CD4-positive, alpha-beta T cell treated with Interleukin-4 for 1 hour (primary cell): ENCODE measurements at regions not wholly inside any gene's neighbourhood (a gene's known extent, or its start where the extent isn't known, plus 50 kb on each side); places are given as distances from the start of the nearest gene placed in this dataset.
"Not testable (repeated sequence)": the region's sequence is repeated elsewhere in the genome, so short reads cannot be mapped to it uniquely, and the experiment has no call there.

ENCODE experiments used
- DNase-seq, 2 donors: peaks; one replicate each; pipeline ENCODE4 v3.0.0-alpha.2; 2020 to 2022

DNA sequence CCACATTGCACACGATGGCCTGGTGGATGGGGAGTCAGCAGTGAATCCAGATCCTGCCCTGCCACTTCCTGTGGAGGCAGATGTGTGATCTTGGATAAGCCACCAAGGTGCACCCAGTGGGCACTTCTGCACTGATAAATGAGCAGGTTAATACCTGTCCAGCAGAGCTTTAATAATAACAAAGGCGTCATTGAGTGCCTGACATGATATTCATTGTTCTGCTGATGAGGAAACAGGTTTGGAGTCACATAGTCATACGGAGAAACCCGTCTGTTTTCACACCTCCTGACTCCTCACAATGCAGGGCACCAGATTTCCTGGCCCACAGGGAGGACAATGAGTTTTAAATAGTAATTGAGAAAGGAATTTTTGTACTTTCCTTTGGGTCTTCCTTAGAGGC, 324.6 kb upstream of the CDH5 start:
- DNase-seq: no peak

DNA sequence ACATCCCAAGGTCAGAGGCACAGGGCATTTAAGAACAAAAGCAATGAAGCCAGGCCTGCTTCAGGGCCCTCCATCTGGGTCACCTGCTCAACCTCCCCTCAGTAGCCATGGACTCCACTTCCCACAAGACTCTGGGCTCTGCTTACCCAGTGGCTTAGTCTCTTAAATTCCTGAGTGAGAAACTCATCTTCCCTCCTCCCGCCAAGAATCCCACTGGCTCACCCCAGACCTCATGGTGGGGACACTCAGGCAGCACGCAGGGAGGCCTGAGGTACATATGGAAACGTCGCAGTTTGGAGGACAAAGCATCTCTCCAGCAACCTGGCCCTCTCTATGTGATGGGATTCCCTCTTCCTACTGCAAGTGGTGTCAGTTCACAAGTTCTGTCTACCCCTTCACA, 326.7 kb upstream of the CDH5 start:
- DNase-seq: no peak

DNA sequence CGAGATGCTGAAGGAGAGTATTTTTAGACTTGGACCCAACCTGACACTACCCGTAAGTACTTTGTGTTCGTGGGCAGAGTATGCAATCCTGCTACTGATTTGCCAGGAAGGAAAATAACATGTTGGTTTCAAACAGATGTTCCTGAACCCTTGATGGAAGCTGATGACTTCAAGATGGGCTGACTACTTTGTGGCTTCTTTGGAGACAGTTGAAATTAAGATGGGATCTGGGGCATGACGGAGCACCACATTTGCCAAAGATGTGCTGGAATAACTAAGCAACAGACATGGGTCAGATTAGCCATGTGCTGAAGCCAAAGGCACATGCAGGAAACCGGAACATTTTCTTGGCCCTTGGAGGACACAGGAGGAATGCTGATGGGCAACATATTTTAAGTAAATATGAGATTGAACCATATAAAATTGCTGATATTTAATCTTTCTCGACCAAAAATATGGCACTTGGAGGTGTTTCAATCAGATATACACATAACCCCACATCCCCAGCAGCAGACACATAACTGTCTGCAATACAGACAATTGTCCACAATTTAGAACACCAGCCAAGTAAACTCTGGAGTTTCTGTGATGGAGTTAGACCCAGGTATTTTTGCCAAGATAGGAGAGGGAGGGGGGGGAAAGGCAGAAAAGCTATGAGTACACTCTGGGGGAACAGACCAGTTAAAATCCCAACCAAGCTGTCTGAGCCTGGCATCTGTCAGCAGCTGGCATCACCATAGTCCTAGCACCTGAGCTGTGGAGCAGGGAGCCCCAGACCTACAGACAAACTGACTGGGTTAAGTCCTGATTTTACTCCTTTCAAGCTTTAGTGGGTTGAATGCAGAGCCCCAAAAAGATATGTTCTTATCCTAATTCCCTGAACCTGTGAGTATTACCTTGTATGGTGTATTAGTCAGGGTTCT, 329.4 kb upstream of the CDH5 start:
- no peak for DNase-seq

DNA sequence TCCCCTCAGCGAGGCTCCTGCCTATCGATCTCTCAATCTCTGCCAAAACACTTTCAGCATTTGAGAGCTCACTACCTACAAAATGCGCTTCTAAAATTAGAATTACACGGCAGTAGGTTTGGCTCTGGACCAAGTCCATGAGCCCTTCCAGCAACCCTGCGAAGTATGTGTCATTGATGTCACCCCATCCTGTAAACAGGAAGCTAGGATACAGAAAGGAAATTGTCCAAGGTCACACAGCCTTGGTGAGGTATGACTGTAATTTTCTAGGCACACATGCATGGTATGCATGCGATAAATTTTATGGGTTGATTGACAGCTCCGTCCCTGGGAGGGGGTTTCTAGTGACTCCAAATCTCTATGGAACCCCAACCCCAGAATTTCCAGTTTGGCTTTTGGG, 330.3 kb upstream of the CDH5 start:
- no peak for DNase-seq

DNA sequence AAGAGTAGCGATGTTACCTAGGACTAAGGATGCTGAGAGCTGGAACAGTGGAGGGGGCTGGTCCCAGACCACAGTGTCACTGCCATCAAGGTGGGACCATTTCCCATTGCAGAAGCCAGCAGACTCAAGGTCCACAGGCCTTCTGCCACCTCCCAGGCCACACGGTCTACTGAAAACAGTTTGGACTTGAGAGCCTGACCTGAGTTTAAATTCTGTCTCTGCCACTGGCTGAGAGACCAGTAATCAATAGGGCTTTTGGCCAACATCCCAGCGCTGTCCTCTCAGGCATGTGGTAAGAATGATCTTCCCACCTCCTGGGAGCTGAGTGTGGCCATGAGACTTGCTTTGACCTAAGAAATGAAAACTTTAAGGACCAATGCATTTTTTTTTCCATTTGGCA, 331.4 kb upstream of the CDH5 start:
- no peak for DNase-seq

DNA sequence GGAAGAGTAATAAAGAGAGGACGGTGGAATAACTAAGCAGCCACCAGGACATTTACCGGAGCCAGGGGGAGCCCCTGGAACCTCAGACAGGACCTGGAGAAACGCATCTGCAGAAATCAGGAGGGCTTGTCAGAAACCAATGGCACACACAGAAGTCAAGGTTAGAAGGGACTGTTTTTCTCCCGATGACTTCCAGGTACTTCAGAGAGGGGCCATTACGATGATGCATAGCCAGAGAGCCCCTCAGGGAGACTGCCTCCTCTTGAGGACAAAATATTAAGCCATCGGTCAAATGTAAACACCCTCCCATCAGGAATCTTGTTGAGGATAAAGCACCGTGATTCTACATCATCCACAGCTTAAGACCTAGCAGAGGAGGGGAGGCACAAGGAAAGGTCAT, 333.6 kb upstream of the CDH5 start:
- DNase-seq: no peak

DNA sequence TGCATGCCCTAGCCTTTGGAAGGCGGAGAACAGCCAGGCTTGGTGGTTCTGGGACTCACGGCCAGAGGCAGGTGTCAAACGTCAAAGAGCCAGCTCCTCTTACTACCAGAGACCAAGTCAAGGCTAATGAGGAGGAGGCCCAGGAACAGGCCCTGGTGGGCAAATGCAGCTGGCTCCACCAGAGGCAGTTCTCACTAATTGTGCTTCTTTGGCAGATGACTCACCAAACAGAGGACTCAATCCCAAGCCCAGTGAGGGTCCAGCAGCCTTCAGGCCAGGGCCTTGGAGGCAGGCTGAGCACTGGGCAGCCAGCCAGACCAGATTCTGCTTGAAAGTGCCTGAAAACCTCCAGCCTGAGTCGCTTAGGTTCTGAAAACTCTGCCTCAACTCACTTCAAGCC, 336.5 kb upstream of the CDH5 start:
- no peak for DNase-seq

DNA sequence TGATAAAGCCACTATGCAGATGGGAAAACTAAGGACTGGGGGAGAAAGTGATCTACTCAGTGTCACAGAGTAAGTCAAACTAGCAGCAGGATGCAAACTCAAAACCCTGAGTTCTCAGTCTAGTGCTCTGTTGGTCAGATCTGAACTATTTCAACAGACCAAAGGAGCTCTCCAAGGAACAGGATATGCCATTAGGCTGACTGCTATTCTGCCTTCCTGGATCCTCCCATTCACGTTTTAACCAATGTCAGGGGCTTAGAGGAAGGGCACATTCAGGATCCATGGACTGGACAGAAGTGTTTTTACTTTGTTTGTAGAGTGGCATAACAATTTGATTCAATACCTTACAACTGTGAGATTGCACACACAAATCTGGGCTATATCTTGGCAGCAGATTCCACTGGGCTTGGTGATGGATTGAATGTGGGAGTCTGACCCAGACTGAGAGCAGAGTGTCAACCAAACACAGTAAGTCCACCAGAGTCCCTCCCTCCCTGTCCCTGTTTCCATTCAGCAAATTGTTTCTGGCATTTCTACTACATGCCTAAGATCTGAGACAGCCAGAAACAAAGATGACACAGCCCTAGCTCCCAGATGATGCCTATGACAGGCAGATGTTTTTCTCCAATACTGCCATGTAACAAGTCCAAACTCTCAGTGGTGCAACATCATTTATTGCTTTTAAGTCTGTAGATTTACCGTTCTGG, 337.8 kb upstream of the CDH5 start:
- no peak for DNase-seq

DNA sequence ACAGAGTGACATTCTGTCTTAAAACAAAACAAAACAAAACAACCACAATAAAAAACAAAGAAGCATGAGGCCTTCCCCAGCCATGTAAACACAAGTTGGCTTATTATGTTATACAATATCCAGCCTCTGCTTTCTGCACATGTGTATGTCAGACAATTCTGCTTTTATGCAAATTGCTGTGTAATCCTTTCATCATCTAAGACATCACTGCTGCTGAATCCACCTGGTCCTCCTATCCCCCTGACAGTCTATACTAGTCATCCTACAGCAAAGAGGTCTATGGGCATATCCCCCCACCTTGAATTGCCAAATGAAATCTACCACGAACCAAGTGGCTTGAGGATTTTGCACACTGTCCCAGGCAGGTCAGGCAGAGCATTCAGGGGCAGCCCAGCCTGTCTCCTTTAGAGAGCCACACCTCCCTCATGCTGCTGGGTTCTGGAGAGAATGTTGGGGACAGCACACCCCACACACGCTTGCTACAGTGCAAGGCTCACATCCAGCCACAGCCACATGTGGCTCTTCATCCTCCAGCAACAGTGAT, 339.6 kb upstream of the CDH5 start:
- DNase-seq: no peak

DNA sequence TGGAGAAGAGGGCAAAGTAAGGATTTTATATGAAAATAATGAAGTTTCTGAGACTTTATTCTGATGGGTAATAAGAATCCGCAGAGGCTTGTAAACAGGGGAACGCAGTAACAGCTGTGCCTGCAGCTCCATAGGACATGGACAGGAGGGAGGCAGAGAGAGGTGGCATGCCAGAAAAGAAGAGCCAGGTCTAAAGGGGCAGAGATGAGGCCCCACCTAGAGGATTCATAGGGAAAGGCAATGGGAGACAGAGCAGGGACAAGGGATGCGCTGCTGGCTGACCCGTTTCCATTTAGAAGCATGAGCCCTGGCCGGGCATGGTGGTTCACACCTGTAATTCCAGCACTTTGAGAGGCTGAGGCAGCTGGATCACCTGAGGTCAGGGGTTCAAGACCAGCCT, 340.3 kb upstream of the CDH5 start:
- no peak for DNase-seq

DNA sequence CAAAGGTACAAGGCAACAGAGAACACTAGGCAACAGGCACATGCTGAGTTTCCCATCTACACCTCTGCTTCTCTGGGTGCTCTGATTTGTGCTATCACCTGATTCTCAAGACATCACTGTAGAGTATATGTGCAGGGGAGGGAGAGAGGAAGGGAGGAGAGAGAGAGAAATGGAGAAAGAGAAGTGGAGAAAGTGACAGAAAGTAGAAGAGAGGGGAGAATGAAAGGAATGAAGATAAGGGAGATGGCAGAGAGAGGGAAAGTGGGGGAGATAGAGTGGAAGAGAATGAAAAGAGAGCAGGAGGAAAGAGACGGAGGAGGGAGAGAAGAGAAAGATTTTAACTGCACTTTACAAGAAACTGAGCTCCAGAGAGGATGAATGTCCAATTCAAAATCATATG, 340.7 kb upstream of the CDH5 start:
- DNase-seq: no peak

DNA sequence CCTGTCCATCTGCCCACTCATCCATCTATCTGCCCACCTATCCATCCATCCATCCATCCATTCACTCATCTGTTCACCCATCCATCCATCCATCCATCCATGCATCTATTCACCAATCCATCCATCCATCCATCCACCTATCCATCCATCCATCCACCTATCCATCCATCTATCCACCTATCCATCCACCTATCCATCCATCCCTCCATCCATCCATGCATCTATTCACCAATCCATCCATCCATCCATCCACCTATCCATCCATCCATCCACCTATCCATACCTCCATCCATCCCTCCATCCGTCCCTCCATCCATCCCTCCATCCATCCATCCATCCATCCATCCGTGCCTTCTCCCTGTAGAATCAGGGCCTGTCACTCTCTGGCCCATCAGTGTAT, 341.9 kb upstream of the CDH5 start:
- DNase-seq: not testable (repeated sequence)

DNA sequence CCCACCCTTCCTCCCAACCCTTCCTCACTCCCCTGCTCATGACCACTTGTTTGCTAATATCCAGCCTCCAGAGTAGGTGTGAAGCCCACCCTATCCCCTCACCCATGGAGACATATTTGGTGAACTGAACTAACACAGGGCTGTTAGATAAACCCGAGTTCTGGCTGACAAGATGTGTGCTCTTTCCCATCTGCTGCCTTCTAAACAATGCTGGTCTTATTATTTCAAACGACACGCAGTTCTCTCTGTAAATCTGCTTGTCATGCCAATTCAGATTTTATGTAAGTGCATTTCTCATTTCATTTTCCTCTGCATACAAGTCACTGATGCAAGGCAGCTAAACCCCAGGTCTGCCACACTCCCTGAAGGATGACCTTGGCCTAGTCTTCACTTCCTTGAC, 343.0 kb upstream of the CDH5 start:
- no peak for DNase-seq

DNA sequence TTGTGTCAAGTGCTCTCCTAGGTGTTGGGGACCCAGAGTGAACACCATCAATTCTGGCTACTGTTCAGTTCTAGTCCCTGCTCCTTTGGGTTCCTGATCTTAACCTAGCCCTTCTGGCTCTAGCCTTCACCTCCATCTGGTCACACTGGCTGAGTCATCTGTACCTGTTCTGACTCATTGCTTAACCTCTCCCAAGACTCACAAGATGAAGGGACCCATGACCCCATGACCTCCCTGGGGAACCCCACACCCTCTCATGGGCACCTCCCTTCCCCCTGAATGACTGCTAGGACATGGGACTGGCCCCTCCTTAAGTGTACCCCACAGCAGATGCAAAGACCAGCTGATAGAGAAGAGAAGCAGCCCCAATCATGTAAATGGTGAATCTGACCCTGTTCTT, 345.8 kb upstream of the CDH5 start:
- DNase-seq: no peak

DNA sequence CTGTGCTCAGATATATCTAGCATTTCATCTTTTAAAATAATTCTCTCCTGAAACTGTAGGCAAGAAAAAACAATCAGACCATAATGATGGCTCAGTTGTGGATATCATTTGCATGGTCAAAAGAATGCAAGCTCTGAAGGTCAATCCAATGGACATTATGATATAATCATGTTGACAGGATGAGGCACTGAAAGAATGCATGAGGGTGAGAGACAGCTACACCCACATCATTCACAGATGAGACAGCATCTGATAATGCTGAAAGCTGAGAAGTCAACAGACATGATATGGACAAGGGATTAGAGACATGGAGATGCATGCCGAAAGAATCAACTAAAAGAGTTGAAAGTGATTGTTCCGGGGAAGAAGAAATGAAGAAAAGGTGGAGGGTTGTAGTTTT, 346.4 kb upstream of the CDH5 start:
- no peak for DNase-seq

DNA sequence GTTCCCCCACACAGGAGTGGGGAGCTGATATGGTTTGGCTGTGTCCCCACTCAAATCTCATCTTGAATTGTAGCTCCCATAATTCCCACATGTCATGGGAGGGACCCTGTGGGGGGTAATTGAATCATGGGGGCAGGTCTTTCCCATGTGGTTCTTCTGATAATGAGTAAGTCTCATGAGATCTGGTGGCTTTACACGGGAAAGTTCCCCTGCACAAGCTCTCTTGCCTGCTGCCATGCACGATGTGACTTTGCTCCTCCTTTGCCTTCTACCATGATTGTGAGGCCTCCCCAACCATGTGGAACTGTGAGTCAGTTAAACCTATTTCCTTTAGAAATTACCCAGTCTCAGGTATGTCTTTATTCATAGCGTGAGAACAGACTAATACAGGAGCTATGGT, 347.0 kb upstream of the CDH5 start:
- DNase-seq: not testable (repeated sequence)

DNA sequence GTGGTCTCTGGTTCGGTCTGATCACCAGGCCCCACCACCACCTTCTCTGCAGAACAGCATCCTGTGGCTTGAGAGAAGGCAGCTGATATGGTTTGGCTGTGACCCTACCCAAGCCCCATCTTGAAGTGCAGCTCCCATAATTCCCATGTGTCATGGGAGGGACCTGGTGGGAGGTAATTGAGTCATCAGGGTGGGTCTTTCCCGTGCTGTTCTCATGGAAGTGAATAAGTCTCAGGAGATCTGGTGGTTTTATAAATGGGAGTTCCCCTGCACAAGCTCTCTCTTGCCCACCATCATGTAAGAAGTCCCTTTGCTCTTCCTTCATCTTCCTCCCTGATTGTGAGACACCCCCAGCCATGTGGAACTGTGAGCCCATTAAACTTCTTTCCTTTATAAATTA, 352.3 kb upstream of the CDH5 start:
- no peak for DNase-seq

DNA sequence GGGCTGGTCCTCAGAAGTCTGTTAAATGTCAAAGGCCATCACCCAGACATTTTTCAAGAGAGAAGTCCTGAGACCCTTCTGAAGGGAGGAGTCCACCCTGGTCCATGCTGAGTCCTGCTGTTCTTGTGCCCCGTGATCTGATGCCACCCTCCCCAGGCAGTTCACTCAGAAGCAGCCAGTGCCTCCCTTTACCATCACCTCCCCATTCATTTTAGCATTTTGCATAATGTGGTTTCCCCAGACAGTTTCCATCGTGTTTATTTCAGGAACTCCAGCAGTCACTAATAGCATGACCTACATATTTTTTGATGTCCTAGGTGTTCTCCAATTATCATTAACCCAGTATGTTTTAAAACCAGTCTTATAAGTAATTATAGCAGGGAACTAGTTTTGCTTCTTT, 353.0 kb upstream of the CDH5 start:
- no peak for DNase-seq

DNA sequence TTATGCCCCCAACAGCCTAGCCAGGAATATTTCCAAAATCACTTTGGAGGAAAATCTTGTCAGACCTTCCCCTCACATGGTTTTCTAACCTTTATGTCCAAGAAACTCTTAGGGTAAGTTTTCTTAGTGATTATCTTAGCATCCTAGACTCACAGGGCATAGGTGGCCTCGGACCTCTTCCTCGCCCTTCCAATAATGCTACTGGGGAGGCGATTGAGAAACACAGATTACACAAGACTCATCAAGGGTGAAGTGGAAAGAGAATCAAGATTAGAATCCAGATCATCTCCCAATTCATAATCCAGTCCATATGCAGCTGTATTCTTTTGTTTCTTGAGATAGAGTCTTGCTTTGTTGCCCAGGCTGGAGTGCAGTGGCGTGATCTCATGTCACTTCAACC, 358.4 kb upstream of the CDH5 start:
- no peak for DNase-seq

DNA sequence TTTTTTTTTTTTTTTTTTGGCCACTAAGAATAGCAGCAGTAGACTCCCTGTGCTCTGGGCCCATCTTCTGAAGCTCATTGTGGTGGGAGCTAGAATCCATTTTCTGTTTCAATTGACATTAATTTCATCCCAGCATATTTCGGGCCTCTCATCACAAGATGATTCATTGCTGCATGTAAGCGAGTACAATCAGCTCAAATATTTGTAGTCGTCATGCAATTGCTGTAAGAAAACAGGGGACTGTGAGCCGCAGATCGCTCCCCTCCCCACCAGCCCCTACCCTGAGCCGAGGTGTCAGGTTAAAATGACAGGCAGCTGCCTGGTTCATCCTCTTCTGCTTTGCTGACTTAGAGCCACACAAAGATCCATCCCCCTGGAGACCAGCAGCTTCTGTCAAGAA, 358.8 kb upstream of the CDH5 start:
- no peak for DNase-seq

DNA sequence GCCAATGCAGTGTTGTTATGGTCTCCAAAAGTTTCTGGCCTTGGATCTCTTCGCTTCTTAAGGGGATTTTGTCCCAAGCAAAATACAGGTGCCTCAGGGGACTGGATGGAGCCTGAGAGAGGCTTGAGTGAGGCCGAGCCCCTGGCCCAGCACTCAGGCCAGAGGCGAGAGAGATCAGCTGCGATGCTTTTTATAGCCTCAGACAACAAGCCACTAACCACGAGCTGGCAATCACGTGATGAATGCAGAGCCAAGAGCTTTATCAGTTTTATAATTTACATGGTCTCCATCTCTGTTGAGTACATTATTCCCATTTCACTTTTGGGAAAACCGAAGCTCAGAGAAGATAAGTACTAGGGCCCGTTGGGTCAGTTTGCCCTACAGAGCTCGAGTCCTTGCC, 360.0 kb upstream of the CDH5 start:
- DNase-seq: no peak

DNA sequence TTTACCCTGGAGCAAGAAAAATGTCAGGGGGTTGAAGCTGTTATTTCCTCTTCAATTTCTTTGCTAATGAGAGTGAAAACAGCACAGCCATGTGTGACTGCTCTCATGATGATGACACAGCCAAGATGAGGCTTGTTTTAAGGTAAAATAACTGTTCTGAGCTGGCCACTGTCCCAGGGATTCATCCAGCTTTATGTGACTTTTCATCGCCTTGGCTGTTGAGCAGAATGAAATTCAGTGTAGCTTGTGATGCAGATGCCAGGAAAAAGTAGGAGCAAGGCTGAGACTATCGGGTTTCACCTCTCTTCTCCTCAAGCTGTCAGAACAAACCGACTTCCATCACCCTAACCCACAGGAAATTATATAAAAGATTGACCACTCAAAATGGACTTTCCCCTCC, 361.8 kb upstream of the CDH5 start:
- DNase-seq: no peak

DNA sequence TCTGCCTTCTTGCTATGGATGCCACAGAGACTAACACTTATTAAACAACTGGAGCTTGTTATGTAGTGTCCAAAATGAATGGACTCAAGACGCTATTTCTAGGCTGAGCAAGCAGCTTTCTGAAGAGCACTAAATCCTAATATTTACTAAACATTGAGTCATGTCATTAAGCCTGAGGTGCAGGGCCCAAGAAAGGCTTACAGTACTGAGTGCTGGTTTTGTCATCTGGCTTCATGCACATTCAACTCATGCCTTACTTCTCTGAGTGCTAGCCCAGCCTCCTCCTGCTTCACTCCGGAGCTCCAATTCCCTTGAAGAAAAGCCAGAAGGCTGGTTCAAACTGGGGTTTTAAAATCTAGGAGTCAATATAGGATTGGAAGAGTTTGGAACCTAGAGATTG, 363.3 kb upstream of the CDH5 start:
- DNase-seq: no peak

DNA sequence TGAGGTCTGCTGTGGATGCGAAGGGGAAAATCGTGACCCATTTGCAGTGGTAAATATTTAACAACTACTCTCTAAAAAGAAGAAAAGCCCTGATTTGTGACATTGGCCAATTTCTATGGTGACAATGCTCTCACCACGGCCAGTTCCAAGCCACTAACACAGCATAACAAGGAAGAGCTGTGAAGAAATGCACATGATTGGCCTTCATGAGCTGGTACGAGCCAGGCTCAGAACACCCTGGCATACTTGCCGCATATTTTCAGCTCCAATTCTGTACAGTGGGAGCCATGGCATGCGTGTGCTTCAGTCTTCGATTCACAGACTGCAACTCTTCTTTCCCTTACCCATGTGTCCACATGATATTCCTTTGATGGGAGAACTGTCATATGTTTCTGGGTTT, 363.9 kb upstream of the CDH5 start:
- no peak for DNase-seq
